Activated T-helper 1 cell treated with Interleukin-2 at 50 U/mL for 16 hours (primary cell): ENCODE measurements at regions not wholly inside any gene's neighbourhood (a gene's known extent, or its start where the extent isn't known, plus 50 kb on each side); places are given as distances from the start of the nearest gene placed in this dataset.

Experiments
- DNase-seq: peaks from one replicate; pipeline ENCODE4 v3.0.0-alpha.2; 2020; ENCODE audit warnings: low read depth

DNA sequence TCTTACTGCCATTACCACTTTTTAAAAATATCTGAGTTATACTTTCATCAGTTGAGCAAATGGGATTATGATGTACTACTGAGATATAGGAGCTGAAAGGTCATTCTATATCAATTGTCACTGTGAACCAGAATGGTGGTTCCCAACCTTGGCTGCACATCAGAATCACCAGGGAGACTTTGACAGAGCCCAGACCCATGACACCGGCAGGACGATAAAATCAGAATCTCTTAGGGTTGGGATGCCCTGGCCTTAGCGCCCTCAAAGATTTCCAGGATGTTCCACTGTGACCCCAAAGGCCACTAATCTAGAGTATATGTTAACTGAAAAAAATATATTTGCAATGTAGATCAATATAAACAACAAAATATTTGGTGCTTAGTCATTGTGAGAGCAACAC, 355.1 kb downstream of the LIG4 start:
- DNase-seq: no peak

DNA sequence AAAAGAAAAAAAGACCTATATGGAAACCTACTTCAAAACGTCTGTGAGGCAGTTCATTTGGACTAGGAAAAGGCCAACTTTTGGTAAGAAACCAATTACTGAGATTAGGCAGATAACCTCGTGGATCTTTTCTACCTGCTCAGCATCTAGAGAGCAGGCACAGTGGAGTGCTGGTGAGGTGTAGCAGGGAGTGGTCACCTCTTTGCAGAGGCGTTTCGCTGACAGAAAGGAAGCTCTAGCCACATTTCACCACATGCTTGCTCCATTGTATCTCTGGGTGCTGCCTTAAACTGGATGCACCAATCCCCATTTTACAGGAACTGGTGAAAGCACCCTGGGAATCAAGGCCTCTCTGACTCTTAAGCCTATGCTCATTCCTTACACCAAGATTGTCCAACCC, 360.5 kb downstream of the LIG4 start:
- no peak for DNase-seq

DNA sequence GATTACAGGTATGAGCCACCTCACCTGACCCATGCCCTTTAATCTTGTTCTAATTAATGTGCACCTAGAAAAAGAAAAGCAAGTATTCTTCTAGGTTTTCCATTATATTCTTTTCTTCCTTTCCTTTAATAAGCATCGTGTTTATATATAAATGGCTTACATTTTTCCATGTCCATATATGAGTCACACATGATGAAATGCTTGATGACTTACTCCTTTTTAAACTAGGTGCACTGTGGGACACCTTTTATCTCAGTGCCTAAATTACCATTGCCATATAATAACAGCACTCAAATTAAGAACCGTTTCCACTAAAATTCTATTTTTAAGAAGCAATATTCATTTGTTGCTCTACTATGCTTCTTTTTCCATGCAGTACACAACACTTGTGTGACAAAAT, 363.3 kb downstream of the LIG4 start:
- no peak for DNase-seq

DNA sequence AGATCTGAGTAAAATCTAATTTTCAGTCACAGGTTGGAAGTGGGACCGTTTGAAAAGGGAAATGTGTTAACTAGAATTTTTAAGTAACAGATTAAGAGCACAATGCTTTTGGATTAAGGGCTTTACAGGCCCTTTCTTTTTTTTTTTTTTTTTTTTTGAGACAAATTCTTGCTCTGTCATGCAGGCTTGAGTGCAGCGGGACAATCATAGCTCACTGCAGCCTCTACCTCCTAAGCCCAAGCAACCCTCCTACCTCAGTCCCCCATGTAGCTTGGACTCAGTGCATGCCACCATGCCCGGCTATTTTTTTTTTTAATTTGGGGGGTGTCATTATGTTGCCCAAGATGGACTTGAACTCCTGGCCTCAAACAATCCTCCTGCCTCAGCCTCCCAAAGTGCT, 363.7 kb downstream of the LIG4 start:
- DNase-seq: no peak

DNA sequence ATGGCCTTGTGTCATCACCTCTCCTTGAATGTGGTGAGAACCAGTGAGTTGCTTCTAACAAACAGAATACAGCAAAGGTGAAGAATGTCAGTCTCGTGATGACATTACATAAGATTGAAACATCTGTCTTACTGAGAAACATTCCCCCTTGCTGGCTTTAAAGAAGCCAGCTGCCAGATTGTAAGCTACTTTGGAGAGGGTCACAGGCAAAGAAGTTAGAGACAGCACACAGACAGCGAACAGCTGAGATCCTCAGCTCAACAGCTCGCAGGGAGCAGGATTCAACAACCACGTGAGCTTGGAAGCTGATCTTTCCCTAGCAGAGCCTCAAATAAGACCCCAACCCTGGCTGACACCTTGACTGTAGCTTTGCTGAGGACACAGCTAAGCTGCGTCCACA, 367.9 kb downstream of the LIG4 start:
- no peak for DNase-seq

DNA sequence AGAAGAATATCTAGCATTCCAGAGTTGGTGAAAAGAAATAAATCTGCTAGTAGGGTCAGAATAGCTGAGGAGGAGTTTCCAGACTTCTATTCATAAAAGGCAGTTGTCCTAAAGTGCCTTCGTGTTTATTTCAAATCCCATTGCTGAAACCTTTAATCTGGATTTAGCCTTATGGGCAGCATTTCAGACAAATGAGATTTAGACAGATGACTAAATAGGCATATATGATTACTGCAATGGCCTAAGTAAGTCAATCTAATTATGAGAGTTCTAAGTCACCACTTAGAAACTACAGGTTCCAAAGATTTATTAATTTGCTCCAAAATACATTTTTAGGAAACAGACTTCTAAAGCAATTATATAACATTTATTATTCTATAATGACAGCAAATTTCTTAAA, 368.7 kb downstream of the LIG4 start:
- no peak for DNase-seq

DNA sequence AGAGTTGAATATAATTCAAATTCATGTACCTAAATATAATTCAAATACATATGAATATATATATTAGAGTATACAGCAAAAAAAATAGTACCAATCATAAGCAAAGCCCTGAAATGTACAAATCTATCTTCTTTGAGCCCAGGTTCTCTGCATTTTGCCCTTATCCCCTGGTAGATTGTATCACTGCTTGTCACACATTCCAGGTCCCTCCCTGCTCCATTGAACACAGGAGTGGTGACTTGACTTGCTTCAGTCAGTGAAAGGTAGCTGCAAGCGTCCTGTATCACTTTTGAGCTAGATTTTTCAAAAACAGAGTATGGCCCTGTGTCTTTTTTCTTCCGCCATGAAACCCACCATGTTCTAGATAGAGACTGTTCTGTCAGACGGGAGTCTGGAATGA, 369.4 kb downstream of the LIG4 start:
- DNase-seq: no peak

DNA sequence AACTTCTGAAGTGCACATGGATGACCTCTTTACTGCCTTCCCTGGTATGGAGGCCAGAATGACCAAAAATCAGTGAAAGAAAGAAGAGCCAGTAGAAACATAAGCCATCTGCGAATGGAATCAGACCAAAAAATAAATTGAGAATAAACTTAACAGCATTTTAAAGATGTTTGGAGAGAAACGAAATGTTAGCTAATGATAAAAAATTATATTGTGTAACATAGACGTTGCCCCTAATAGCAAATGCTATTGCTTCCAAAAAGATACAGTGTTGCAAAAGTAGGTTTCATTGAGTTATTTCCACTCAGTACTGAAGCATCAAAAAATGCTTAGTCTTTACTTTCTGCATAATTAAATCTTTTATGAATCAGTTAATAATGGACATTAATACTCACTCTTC, 371.7 kb downstream of the LIG4 start:
- DNase-seq: no peak

DNA sequence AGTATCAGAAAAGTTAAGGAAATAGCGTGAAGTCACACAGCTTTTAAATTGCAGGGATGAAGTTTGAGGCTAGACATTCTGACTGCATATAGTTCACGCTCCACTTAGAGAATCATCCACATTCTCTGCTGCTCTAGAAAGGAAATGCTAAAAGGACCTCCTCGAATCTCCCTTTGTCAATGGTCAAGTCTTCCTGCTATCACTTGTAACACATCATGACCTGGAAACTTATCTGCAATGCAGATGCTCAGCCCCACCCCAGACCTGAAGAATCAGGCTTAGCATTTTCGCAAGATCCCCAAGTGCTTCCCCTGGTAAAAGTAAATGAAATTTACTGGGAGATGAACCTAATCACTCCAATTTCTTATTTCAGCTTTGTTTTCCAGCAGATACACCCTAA, 372.1 kb downstream of the LIG4 start:
- no peak for DNase-seq

DNA sequence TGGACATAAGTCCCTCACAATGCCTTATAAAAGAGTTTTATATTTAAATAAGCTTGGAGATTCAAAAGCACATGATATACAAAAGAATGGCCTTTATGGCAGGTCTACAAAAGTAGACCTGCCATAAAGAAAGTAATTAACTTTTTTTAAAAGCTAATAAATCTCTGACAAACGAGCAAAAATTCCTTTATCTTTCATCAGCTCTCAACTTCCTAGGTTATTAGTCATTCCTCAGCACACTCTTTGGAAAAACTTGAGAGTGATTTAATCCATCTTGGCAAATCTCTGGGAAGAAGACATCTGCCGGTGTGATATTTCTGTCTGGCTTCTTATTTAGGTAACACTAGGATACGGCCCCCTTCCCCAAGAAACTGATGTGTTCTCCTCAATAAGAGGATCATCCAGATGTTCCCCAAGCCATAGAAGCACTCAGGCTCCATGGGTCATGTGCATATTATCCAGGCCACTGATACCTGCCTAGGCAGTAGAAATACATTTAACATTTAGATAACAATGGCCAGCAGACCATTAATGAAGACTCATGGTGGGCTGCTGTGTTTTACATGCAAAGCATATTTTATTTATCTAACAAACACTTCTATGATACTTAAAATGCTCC, 372.7 kb downstream of the LIG4 start:
- DNase-seq: no peak

DNA sequence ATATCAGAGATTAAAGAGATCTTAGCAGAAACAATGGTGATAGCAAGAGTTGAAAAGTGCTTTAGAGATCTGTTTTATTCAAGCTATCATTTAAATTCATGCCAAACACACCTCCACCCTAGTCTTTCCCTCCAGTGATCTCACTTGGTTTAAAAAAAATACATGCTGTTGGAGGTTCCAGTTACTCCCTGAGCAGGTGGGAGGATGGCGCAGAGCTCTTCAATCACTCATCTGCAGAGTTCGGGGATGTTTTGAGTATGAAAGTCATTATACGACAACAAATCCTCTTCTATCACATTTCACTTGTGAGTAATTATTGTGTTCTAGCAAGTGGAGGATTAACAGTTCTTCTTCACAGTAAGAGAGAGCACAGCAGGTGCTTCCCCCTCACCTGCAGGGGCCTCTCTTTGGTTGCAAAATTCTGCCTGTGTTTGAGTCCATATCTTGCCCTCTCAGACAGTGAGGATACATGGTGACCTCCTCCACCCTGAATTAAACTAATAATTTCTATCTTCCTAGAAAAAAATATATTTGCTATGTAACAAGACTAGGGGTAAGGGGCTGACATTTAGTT, 376.7 kb downstream of the LIG4 start:
- no peak for DNase-seq

DNA sequence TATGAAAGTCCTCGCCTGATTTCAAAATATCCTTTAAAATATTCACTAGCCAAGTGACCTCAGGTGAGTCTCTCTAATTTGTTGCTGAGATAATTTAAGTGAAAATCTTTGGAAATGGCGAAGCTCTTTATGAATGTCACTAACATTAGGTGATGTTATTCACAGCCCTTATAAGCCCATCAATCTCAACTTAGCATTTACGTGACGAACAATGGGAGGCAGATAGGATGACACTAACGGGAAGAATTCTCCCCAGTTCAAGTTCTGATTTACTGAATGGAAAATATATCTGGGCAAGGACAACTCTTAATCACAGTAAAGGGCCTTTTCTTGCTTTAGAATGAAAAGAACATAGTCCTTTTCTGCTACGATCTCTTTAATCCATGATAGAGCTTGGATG, 378.7 kb downstream of the LIG4 start:
- DNase-seq: no peak

DNA sequence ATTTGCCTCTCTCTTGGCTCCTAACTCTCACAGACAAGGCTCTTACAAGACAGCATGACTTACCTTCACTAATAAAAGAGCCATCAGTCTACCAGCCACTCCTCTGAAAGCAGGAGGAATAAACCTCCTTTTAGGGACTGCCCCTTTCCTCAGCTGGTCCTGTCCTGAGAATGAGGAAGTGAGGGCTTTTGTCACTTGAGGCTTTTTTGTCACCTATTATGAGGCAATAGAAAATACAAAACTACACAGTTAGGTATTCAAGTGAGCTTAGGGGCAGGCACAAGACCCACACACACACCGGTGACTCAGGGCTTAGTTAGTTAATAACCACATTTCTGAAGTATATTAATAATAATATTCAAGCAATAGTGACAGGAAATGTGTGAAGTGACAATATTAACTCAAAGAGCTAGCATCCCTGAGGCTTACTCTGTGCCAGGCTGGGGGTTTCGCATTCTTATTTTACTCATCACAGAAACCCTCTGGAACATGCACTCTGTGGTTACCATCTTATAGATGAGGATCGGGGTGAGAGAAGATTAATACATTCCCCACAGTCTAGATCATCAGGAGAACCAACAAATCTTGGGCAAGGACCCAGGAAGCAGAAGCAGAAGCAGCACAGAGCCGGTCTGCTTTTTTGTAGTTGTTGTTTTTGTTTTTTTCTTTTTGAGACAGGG, 379.9 kb downstream of the LIG4 start:
- no peak for DNase-seq

DNA sequence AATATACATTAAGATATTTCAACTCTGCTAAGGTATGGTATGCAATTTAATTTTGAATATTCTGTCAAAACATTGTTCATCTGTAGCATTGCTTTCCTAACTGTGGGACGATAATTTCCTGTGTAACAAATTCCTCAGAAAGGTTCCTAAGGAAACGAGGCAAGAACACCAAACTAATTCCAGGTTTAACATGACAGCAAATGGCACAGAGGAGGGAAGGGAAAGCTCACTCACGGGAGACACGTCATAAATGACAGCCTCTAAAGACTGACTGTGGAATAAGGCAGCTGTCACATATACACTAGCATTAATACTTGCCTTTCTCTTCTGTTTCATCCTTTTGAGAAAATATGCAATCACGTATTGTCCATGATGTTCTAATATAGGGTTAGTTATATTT, 380.6 kb downstream of the LIG4 start:
- DNase-seq: no peak

DNA sequence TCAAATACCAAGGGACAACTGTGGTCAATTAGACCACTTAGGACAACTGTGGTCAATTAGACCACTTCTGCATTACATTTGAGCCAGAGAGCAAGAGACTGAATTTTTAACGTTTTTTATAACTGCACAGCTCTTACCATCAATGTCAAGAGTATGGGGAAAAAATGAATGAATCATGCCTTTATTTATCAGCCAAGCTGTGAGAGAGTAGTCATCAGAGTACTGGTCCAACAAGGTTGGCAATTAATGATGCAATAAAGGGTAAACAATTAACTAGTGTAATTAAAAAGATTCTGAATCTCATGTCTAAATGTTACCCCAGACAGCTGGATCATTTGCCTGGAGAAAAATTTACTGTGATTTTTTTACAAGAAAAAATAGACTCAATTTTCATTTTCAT, 381.1 kb downstream of the LIG4 start:
- DNase-seq: no peak

DNA sequence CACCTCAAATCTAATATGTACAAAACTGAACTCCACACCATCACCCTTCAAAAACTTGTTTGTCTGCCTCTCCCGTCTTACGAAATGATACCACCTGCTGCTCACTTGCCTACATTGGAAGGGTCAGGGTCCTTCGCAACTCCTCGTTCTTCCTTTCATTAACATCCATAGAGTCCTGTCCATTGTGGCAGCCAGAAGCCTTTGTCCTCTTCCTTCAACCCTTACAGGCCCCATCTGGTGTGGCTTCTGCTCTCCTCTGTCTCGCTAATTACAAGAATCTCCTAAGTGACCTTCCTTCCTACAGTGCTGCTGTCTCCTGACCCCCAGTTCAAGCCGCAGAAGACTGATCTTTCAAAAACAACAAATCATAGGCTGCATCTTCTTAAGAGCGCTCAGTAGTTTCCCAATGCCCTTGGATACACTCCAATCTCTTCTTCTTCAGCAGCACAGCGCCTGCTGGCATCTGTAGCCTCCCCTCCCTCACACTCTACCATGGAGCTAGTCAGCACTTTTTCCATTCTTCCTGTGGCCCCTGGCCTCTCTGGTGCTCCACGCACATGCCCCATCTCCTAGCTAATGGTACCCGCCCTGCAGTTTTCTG, 382.7 kb downstream of the LIG4 start:
- DNase-seq: no peak

DNA sequence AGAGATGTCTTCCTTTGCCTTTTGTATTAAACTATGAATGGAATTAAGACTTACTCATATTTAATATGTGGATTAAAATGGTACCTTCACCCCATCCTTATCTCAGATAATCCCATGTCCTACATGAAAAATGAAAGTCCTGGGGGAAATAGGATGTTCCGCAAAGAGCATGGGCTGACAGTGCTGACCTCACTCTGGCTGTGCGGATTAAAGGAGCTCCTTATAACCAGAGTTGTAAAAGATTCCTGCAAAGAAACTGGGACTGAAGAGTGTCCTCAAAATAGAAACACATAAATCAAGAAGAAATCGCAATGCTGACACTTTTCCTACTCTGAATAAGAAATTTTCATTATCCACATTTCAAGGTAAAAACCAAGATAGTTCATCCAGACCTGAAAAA, 384.5 kb downstream of the LIG4 start:
- no peak for DNase-seq

DNA sequence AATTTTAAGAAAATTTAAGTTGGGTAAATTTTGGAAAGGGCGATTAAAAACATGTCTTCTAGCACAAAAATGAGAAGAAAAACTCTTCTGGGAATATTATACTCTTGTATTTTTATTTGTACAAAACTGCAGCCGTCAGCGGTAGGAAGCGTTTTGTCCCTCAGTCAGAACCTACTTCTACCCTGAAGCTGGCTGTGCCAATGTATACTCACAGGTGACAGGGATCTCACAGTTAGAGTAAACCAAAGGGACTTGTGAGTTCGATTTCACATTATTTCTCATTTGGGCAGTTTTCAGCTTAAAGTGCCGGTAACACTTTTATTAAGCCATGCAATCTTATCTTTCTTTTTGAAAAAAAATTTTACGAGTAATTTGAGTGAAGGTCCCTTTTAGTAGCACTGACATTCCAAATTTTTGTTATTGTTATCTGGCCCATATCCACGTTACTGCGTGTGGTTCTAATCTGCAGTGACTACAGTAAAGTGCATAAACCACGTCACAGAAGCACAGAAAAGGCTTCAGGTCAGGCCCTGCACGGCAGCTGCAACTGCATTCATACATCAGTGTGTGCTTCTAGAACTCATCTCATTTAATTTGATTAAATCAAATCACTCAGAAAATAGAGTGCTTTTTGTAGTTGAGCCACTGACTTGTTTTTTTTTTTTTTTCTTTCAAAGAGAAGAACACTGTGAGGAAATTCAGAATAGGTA, 387.3 kb downstream of the LIG4 start:
- DNase-seq: no peak

DNA sequence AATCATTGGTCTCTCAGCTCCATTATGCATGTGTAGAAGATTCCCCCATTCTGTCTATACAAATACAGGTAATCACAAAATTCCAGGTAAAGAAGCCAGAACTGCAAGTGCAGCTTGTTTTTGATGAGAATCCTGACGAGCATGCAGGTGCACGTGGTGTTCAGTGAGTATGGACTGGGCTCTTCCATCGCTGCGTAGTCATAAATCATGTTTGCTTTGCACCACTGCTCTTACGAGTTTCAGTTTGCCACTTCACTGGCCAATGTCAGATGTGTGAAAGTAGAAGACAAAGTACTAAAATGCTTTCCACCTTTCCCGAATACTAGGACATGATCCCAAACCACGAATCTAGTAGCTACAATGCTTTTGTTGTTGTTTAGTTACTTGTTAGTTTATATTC, 390.7 kb downstream of the LIG4 start:
- DNase-seq: no peak

DNA sequence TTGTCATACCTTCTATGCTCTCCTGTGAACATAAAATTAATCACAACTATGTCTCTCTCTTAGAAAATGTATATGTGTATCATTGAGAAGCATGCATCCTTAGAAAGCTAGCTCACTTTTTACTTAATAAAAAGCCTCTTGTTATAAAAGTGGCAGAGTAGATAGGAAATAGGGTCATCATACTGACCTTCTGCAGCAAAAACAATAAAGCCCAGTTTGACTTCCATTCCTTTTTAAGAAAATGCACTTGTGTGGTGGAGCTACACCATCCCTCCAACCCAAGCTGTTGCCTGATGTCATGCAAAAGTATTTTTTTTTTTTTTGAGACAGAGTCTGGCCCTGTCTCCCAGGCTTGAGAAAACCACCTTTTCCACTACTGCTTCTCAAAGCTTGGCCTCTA, 393.3 kb downstream of the LIG4 start:
- no peak for DNase-seq

DNA sequence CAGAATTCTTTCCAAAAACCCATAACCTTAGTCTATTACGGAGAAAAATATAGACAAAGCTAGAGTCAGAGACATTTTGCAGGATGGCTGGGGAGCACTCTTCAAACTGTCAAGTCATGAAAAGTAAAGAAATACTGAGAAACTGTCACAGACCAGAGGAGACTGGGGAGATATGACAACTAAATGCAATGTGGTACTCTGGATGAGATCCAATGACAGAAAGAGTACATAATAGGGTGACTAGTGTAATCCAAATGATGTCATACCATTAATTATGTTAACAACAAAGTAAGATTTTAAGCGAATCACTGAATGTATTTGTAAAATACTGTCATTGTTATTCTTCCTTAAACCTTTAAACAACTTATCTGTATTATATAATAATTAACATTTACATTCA, 393.8 kb downstream of the LIG4 start:
- no peak for DNase-seq

DNA sequence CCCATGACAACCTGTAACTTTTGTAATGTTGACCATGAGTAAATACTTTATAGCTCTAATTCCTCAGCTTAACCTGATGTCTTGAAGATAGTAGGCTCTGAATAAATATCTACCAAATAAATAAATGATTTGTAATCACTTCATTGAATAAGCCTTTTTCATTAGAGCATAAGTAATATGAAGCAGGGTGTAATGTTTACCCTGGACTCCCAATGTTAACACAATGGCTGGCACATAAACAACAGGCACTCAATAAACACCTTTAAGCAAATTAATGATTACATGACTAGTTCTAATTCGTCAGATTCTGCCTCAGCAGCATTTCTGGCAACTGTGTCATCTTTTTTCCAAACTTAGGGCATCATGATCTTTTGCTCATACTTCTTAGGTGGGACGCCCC, 396.3 kb downstream of the LIG4 start:
- DNase-seq: no peak
